NCI-H69 (cell line): ENCODE measurements at regions not wholly inside any gene's neighbourhood (a gene's known extent, or its start where the extent isn't known, plus 50 kb on each side); places are given as distances from the start of the nearest gene placed in this dataset.
"Not testable (repeated sequence)": the region's sequence is repeated elsewhere in the genome, so short reads cannot be mapped to it uniquely, and the experiment has no call there.

ENCODE experiments used
- DNase-seq: peaks from one replicate; lab custom pipeline; 2025; lab: John Stamatoyannopoulos, UW

GRCh38 chr4:128451270-128451905, 163.8 kb upstream of the PGRMC2 start:
- no peak for DNase-seq

GRCh38 chr4:128450326-128451120, 162.9 kb upstream of the PGRMC2 start:
- no peak for DNase-seq

GRCh38 chr4:128449251-128449650, 161.6 kb upstream of the PGRMC2 start:
- DNase-seq: no peak

- DNase-seq: no peak
These were observed 157.1 kb upstream of the PGRMC2 start for GRCh38 chr4:128444544-128445302.

- no peak for DNase-seq
These were observed 153.3 kb upstream of the PGRMC2 start for GRCh38 chr4:128440923-128441322.

GRCh38 chr4:128437023-128437422, 149.4 kb upstream of the PGRMC2 start:
- DNase-seq: not testable (repeated sequence)

GRCh38 chr4:128429023-128429613, 141.5 kb upstream of the PGRMC2 start:
- DNase-seq: peak; percentile 1

- no peak for DNase-seq
These were observed 140.8 kb upstream of the PGRMC2 start for GRCh38 chr4:128428397-128428796.

- peak; percentile 72 for DNase-seq
These were observed 140.3 kb upstream of the PGRMC2 start for GRCh38 chr4:128427832-128428366.

- DNase-seq: no peak
These were observed 137.2 kb upstream of the PGRMC2 start for GRCh38 chr4:128424527-128425497.

GRCh38 chr4:128422296-128422695, 134.7 kb upstream of the PGRMC2 start:
- DNase-seq: not testable (repeated sequence)

GRCh38 chr4:128416921-128417320, 129.3 kb upstream of the PGRMC2 start:
- no peak for DNase-seq

GRCh38 chr4:128410037-128410436, 122.4 kb upstream of the PGRMC2 start:
- peak; percentile 8 for DNase-seq

- DNase-seq: no peak
These were observed 116.0 kb upstream of the PGRMC2 start for GRCh38 chr4:128403586-128403985.

- no peak for DNase-seq
These were observed 107.2 kb upstream of the PGRMC2 start for GRCh38 chr4:128394778-128395177.

- peak; percentile 93 for DNase-seq
These were observed 105.6 kb upstream of the PGRMC2 start for GRCh38 chr4:128393101-128393704.

- no peak for DNase-seq
These were observed 102.9 kb upstream of the PGRMC2 start for GRCh38 chr4:128390475-128390996.

GRCh38 chr4:128388796-128389195, 101.2 kb upstream of the PGRMC2 start:
- no peak for DNase-seq

GRCh38 chr4:128388352-128388630, 100.7 kb upstream of the PGRMC2 start:
- DNase-seq: no peak

GRCh38 chr4:128387600-128388351, 100.2 kb upstream of the PGRMC2 start:
- peak; percentile 91 for DNase-seq
